HK-2 (cell line): ENCODE measurements at regions not wholly inside any gene's neighbourhood (a gene's known extent, or its start where the extent isn't known, plus 50 kb on each side); places are given as distances from the start of the nearest gene placed in this dataset.
"Not testable (repeated sequence)": the region's sequence is repeated elsewhere in the genome, so short reads cannot be mapped to it uniquely, and the experiment has no call there.

ENCODE experiments used
- DNase-seq: peaks from one replicate; pipeline ENCODE4 v3.0.0-alpha.2; 2018; ENCODE audit not compliant: unreplicated experiment

- no peak for DNase-seq
These were observed 614.7 kb upstream of the EPHA5 start for GRCh38 chr4:66284991-66285451.

DNA sequence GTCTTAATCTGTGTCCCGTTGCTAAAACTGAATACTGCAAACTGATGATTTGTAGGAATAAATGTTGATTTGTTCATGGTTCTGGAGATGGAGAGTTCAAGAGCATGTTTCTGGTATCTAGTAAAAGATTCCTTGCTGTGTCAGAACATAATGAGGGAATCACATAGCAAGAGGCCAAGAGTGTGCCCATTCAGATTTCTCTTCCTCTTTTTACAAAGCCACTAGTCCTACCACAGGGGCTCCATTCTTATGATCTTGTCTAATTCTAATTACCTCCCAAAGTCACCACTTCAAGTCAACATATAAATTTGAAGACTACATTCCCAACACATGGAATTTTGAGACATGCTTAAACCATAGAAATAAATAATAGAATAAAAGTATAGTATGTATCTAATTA lies 608.8 kb upstream of the EPHA5 start:
- DNase-seq = no peak

DNA sequence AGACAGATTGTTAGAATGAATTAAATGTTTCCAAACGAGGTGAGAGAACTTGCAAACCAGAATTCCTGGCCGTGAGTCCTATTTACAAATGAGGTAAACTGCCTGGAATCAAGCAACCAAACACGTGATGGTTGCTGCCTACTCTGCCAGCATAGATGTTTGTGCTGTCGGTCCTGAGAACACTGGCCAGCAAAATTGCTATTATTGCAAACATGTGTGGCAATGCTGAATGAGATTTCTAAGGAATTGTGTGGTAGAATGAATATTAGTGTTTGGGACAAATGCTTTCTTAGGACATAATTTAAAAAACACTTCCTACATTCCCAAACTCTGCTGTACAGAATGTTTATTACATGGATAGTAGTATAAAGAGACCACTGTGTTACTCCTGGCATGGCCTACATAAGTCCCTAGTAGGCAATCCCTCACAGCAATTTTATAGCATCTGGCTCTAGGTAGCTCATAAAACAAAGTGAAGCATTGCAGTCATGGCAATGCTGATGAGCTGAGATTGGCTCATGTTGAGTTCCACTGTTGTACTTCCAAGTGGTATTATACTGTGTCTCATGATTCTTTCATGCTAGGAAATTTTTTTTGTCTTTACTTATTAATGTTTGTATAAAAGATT lies 605.2 kb upstream of the EPHA5 start:
- DNase-seq = no peak

DNA sequence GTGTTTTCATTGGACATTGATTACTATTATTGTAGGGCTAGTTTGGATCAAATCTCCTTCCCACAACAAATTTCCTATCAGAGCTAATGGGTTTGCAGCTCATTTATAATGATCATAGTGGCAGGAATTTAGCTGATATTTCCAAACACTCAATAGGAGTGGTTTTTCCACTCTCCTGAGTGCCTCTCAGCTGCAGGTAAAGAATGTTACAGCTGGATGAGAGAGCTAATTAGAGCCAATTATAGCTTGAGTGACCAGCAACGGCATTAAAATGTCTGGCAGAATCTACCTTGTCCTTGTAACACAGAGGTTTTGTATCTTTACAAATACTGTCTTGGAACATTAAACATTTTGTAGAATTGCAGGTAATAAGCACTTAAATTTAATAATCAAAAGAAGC lies 602.8 kb upstream of the EPHA5 start:
- DNase-seq = no peak

DNA sequence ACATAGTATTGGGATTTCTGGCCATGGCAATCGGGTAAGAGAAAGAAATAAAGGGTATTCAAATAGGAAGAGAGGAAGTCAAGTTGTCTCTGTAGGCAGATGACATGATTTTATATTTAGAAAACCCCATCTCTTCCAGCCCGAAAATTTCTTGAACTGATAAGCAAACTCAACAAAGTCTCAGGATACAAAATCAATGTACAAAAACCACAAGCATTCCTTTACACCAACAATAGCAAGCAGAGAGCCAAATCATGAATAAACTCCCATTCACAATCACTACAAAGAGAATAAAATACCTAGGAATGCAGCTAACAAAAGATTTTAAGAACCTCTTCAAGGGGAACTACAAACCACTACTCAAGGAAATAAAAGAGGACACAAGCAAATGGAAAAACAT lies 600.1 kb upstream of the EPHA5 start:
- not testable (repeated sequence) for DNase-seq

GRCh38 chr4:66266554-66266953 lies 596.3 kb upstream of the EPHA5 start:
- DNase-seq = not testable (repeated sequence)

- no peak for DNase-seq
These were observed 595.7 kb upstream of the EPHA5 start for GRCh38 chr4:66266035-66266434.

DNA sequence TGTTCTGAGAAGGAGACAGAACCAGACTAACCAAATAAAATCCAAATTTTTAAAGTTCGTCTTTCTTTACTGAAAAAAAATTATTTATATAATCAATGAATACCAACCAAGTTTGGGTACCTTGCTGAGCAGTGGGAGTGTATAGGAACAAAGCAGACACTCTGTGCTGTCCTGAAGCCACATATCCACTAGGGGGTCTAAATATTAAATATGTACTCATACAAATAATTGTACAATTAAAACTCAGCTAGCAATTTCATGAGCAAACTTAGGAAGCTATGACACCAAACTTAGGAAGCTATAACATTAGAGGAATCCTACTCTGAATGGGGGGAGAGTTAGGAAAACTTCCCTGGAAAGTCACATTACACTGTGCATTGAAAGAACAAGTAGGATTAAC lies 582.0 kb upstream of the EPHA5 start:
- no peak for DNase-seq

- no peak for DNase-seq
These were observed 576.4 kb upstream of the EPHA5 start for GRCh38 chr4:66246643-66247042.

GRCh38 chr4:66235876-66236275 lies 565.6 kb upstream of the EPHA5 start:
- DNase-seq = no peak

DNA sequence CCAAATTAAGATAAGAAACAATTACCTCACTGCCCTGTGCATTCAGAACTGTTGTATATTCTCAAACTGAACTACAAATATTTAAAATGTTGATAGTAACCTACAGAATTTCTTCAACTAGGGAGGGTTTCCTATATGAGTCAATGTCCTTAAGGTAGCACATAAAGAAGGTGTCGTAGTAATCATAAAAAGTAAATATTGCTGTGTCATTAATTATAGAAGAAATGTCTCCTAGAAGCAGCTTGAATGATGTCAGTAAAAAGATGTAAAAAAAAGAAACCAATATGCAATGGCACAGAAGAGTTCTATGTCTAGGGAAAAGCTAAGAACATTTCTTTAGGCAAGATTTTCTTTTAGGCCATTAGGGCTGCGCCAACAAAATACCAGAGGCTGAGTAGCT lies 559.6 kb upstream of the EPHA5 start:
- no peak for DNase-seq

- DNase-seq = no peak
These were observed 555.2 kb upstream of the EPHA5 start for GRCh38 chr4:66225539-66225938.

DNA sequence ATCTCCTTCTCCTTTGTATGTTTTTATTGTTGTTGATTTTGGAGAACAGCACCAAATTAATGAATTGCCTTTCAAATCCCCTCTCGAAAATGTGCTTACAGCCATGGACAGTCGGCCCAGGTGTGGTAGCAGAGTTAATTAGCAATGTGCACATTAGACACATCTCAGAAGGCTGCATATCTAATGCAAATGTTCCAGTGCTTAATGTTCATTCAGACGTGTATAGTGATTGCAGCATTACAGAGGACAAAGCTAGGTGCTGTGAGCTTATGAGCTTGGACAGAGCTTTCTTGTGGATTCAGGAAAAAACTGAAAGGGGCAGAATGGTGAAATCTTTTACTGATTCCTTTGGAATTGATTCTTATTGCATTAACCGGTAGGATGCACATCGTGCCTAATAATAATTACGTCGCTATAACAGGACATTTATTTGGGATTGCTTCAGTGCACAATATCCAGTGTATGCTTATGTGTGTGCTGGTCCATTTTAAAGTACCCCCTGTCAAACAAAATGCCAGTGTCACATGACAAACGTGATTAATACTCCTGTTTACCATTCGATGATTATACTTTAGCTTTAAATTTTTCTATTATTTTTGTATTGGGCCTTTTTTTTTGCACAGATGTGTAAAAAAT lies 552.9 kb upstream of the EPHA5 start:
- no peak for DNase-seq

- DNase-seq = no peak
These were observed 549.1 kb upstream of the EPHA5 start for GRCh38 chr4:66219401-66219800.

DNA sequence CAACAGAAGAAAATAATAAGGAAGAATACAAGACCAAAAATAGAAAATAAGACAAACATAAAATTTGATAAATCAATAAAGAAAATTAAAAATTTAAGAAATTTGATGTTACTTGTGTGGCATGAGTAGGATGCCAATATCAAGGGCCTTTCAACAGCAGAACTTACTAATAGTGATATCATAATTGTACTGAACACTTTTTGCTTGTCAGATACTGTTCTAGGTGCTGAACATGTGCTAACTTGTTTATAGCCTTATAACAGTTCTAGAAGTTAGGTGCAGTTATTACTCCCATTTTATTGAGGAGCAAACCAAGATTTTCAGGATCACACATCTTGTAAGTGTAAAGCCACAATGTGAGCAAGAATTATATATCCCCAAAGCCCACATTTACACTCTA lies 546.0 kb upstream of the EPHA5 start:
- DNase-seq = no peak

DNA sequence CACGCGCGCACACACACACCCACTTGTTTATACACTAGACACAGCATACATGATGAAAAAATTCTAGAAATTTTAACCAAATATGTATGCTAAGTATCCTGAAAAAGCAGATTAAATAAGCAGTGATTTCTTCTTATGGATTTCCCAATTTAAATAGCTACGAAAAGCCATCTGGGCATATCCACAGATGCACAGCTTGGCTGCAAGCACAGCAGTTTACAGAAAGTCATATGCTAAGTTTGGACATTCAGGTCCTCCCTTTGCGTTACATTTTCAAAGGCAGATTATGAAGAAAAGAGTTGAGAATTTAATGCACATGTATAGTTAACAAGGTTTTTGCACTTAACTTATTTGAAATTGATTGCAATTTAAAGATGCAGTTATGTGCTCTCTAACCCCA lies 542.2 kb upstream of the EPHA5 start:
- DNase-seq = no peak

- DNase-seq = no peak
These were observed 534.4 kb upstream of the EPHA5 start for GRCh38 chr4:66204534-66205247.

GRCh38 chr4:66202870-66203269 lies 532.6 kb upstream of the EPHA5 start:
- DNase-seq = no peak

DNA sequence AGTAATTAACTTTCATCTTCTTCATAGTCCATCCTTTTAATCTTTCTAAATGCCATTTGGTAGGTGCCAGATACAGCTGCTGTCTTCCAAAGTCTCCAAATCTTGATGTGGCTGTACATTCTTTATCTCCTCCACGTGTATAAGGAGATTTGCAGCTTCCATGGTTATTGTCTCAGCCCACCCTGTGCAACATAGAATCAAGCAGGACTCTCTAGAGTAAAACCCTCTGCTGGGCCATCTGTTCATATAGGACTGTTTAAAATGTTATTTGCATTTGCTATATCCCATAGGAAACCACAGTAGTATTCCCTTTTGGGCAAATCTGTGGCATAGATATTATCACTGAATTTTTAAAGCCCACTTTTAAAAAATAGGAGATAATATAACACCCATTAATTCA lies 527.2 kb upstream of the EPHA5 start:
- no peak for DNase-seq

DNA sequence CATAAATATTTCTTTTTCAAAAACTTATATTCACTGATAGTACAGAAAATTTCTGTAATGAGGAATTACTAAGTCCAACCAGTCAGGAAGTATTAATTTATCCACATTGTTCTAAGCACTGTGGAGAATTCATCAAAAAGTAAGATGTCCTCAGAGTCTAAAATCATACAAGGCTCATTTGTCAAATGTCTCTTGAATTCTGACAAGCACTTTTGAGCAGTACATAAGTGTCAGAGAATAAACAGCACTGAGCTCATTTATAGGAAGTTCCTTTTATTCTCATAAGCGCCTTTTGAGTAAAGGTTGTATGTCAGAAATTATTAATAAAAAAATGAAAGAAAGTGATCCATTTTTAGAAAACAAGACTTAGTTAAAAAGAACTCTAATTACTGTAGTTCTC lies 523.2 kb upstream of the EPHA5 start:
- no peak for DNase-seq

DNA sequence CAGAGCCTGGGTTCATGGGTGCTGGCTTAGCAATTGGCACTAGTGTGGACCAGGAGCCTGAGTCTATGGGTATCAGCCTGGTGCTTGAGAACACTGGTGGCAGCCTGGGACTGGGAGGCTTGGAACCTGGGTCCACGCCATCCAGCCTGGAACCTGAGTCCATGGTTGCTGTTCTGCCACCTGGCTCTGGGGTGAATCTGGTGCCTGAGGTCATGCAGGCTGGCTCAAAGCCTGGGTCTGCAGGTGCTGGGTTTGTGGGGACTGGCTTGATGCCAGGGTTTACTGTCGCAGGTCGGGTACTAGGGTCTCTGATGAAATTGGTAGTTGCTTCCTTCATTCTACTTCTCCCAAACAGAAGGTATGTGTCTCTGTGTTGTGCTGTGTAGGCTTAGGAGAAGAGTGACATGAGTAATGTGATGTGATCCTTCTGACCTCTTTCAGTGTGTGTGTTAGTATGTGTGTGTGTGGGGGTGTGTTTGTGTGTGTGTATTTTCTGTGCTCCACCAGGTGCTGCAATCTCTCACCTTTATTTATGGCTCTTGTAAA lies 517.0 kb upstream of the EPHA5 start:
- DNase-seq = no peak

DNA sequence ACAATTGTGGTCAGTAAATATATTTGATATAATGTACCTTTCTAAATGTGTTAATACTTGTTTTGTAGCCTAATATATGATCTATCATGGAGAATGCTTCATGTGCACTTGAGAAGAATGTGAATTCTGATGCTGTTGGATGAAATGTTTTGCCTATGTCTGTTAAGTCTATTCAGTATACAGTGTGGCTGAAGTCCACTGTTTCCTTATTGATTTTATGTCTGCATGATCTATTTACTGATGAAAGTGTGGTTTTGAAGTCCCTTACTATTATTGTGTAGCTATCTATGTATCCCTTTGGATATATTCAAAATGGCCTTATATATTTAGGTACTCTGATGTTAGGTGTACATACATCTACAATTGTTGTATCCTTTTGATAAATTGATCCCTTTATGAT lies 515.8 kb upstream of the EPHA5 start:
- DNase-seq = no peak

GRCh38 chr4:66182636-66183035 lies 512.3 kb upstream of the EPHA5 start:
- DNase-seq = no peak
